ENCODE measurements at regions not wholly inside any gene's neighbourhood (a gene's known extent, or its start where the extent isn't known, plus 50 kb on each side); places are given as distances from the start of the nearest gene placed in this dataset.

GRCh38 chr7:48742079-48742798, 182.1 kb upstream of the CDC14C start:
- WGBS, 4 donors = 66 to 74% (median 73%) methylated on average over 3 of the region's 3 CpGs
- Histone ChIP-seq H3K27me3 (no peaks in the 10 kb centered on the region), H3K36me3 (no peaks in the 10 kb centered on the region), H3K4me1 (no peaks in the 10 kb centered on the region), H3K9me3 (peaks cover 0 to 14% (median 2%) of the 10 kb centered on the region in 12 donors), H3K4me3 (no peak overlapping the region), H3K27ac (no peak overlapping the region)
- ATAC-seq (no peak), DNase-seq (no peak)
- intact Hi-C loops (cut with DNase I) = no loop called here
- no peak for TF ChIP-seq POLR2A (IDR thresholded peaks at IDR 0.05)
- TF ChIP-seq, protein P1, sequence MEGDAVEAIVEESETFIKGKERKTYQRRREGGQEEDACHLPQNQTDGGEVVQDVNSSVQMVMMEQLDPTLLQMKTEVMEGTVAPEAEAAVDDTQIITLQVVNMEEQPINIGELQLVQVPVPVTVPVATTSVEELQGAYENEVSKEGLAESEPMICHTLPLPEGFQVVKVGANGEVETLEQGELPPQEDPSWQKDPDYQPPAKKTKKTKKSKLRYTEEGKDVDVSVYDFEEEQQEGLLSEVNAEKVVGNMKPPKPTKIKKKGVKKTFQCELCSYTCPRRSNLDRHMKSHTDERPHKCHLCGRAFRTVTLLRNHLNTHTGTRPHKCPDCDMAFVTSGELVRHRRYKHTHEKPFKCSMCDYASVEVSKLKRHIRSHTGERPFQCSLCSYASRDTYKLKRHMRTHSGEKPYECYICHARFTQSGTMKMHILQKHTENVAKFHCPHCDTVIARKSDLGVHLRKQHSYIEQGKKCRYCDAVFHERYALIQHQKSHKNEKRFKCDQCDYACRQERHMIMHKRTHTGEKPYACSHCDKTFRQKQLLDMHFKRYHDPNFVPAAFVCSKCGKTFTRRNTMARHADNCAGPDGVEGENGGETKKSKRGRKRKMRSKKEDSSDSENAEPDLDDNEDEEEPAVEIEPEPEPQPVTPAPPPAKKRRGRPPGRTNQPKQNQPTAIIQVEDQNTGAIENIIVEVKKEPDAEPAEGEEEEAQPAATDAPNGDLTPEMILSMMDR (IDR thresholded peaks at IDR 0.05) = no peak

- ATAC-seq (no peak), DNase-seq (no peak)
- TF ChIP-seq, protein P1 (IDR thresholded peaks at IDR 0.05) = no peak
- TF ChIP-seq POLR2A (IDR thresholded peaks at IDR 0.05) = no peak
- H3K27ac ChIP-seq = no peak overlapping the region
- no peaks in the 10 kb centered on the region for H3K9me3 ChIP-seq
- intact Hi-C loops (cut with DNase I) = no loop called here
- WGBS, 4 donors = 84 to 89% (median 87%) methylated on average over 7 to 12 of the region's 12 CpGs
- H3K4me1 ChIP-seq = no peaks in the 10 kb centered on the region
- no peaks in the 10 kb centered on the region for H3K36me3 ChIP-seq
- no peak overlapping the region for H3K4me3 ChIP-seq
- H3K27me3 ChIP-seq = no peaks in the 10 kb centered on the region
Observed at GRCh38 chr7:48748081-48748833, 176.1 kb upstream of the CDC14C start.

DNA sequence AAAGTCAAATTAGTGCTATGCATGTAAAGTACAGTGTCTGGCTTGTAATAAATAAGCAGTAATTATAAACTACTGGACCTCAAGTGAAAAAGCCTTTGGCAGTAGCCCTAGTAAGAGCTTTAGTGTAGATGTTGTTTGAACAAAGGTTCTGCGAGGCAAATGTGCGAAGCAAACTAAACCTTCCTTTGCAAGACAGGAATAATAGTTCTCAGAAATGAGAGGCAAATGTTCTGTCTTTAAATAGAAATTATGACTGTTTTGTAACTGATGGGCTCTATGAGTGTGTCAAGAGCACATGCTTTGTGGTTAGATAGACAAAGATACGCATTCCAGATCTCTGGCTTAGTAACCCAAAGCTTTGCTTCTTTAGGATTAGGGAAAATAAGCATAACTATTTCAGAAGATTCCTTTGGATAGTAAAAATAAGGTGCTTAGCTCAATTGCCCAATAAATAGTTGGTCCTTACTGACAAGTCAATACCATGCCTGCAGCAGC, 169.2 kb upstream of the CDC14C start:
- DNase-seq (no peak), ATAC-seq (no peak)
- Histone ChIP-seq H3K4me3 (no peak overlapping the region), H3K4me1 (no peaks in the 10 kb centered on the region), H3K36me3 (no peaks in the 10 kb centered on the region), H3K27me3 (no peaks in the 10 kb centered on the region), H3K9me3 (no peaks in the 10 kb centered on the region), H3K27ac (no peak overlapping the region)
- TF ChIP-seq, protein P1 (IDR thresholded peaks at IDR 0.05) = no peak
- no peak for TF ChIP-seq POLR2A (IDR thresholded peaks at IDR 0.05)
- WGBS, 4 donors = 87 to 91% (median 90%) methylated on average over 3 of the region's 3 CpGs
- intact Hi-C loops (cut with DNase I) = no loop called here

DNA sequence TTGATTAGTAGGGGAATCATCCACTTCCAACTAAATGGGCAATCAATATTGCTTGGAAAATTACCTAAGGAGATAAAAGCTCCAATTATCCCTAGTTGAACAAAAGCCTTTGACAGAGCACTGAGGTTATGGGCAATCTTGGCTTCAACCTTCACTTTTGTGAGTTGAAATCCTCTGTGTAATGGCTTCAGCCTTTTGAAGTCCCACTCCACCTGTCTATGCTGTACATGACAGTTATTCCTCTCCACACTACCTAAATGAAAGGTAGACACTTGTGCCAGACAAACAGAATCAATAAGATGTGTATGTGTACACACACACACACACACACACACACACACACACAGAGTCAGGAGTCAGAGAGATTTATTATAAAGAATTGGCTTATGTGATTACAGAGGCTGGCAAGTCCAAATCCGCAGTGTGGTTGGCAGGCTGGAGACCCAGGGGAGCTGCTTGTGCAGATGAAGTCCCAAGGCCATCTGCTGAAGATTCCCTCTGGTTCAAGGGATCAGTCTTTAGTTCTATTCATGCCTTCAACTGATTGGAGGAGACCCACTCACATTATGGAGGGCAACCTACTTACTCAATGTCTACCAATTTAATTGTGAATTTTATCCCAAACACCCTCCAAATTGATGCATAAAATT, 164.8 kb upstream of the CDC14C start:
- Histone ChIP-seq H3K27ac (no peak overlapping the region), H3K4me1 (no peaks in the 10 kb centered on the region), H3K9me3 (no peaks in the 10 kb centered on the region), H3K27me3 (no peaks in the 10 kb centered on the region), H3K4me3 (no peak overlapping the region), H3K36me3 (no peaks in the 10 kb centered on the region)
- WGBS, 4 donors = 0 to 86% (median 45%) methylated on average over 1 of the region's 1 CpG
- intact Hi-C loops (cut with DNase I) = no loop called here
- ATAC-seq = no peak
- TF ChIP-seq, protein P1 (IDR thresholded peaks at IDR 0.05) = no peak
- no peak for TF ChIP-seq POLR2A (IDR thresholded peaks at IDR 0.05)
- no peak for DNase-seq
